Uterus (tissue), 2 donors: ENCODE measurements at regions not wholly inside any gene's neighbourhood (a gene's known extent, or its start where the extent isn't known, plus 50 kb on each side); places are given as distances from the start of the nearest gene placed in this dataset.

Source experiments
- POLR2A ChIP-seq, 2 donors: fragments of 450-650 bp; IDR thresholded peaks; one replicate each; pipeline ENCODE4 v1.6.1; 2016; ENCODE audit warnings: antibody characterized with exemption in 2 of 2, mild to moderate bottlenecking in 1 of 2, moderate library complexity in 1 of 2
- TF ChIP-seq, protein P1 (sequence below), 4 experiments: fragments of 200-600 bp in 2 of 4; fragments of 450-650 bp in 2 of 4; sonication (generic) in 2 of 4; IDR thresholded peaks; one replicate each; pipeline ENCODE4 v1.5.1; 2016 to 2019; ENCODE audit warnings: antibody characterized with exemption in 4 of 4, mild to moderate bottlenecking in 2 of 4, moderate library complexity in 1 of 4

DNA sequence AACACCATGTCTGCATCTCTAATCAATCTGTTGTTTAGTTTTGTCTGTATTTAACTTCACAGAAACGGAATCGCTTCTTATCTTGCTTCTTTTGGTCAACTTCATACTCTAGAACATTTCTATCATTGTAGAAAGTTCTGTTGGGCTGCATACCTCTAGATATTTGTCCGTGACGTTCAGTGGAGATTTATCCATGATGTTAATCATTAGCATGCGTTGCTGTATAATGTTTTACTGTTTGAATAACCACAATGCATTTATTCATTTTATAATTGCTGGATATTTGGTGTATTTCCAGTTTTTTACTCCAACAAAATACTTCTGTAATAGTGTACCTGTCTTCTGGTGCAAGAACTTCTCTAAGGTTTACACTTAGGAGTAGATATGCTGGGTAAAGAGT lies 96.2 kb upstream of the GDNF start:
- TF ChIP-seq, protein P1, sequence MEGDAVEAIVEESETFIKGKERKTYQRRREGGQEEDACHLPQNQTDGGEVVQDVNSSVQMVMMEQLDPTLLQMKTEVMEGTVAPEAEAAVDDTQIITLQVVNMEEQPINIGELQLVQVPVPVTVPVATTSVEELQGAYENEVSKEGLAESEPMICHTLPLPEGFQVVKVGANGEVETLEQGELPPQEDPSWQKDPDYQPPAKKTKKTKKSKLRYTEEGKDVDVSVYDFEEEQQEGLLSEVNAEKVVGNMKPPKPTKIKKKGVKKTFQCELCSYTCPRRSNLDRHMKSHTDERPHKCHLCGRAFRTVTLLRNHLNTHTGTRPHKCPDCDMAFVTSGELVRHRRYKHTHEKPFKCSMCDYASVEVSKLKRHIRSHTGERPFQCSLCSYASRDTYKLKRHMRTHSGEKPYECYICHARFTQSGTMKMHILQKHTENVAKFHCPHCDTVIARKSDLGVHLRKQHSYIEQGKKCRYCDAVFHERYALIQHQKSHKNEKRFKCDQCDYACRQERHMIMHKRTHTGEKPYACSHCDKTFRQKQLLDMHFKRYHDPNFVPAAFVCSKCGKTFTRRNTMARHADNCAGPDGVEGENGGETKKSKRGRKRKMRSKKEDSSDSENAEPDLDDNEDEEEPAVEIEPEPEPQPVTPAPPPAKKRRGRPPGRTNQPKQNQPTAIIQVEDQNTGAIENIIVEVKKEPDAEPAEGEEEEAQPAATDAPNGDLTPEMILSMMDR (IDR thresholded peaks at IDR 0.05), result no peak
- TF ChIP-seq POLR2A (IDR thresholded peaks at IDR 0.05), result no peak
